Astrocyte of the cerebellum (primary cell): ENCODE measurements at regions not wholly inside any gene's neighbourhood (a gene's known extent, or its start where the extent isn't known, plus 50 kb on each side); places are given as distances from the start of the nearest gene placed in this dataset.
"Not testable (repeated sequence)": the region's sequence is repeated elsewhere in the genome, so short reads cannot be mapped to it uniquely, and the experiment has no call there.

Experiments
- DNase-seq: peaks from one replicate; pipeline ENCODE4 v3.0.0-alpha.2; 2011; ENCODE audit warnings: low read depth
- H3K4me3 ChIP-seq: 2 replicates; pipeline ENCODE4 v1.5.1; 2011; ENCODE audit warnings: mild to moderate bottlenecking, low read depth, low read length, moderate library complexity
- in situ Hi-C: cut with HindIII; loops from 2 replicates; pipeline ENCODE4 v1.10.0; 2017; ENCODE audit warnings: low sequenced_read_pairs
- TF ChIP-seq, protein P1 (sequence below): IDR thresholded peaks from 2 replicates; pipeline ENCODE4 v1.5.1; 2012; ENCODE audit warnings: low read length, low read depth, moderate library complexity, mild to moderate bottlenecking; ENCODE audit errors: missing control alignments

DNA sequence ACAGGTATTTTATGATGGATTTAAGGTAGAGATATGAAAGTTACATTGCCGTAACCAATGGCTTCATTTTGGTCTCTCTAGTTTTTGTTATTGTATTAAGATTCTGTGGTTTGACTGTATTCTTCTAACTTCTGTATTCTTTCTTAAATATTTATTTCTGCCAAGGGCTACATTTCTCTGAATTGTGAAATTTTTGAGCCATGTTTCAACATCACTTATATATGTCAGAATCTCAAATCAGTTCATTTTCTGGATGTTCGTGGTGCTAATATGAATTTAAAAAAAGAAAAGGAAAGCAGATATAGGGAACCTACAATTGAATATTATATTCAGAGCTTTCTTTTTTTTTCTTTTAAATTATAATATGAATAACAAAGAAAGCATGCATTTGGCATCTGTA lies 142.7 kb downstream of the ANXA1 start:
- TF ChIP-seq, protein P1, sequence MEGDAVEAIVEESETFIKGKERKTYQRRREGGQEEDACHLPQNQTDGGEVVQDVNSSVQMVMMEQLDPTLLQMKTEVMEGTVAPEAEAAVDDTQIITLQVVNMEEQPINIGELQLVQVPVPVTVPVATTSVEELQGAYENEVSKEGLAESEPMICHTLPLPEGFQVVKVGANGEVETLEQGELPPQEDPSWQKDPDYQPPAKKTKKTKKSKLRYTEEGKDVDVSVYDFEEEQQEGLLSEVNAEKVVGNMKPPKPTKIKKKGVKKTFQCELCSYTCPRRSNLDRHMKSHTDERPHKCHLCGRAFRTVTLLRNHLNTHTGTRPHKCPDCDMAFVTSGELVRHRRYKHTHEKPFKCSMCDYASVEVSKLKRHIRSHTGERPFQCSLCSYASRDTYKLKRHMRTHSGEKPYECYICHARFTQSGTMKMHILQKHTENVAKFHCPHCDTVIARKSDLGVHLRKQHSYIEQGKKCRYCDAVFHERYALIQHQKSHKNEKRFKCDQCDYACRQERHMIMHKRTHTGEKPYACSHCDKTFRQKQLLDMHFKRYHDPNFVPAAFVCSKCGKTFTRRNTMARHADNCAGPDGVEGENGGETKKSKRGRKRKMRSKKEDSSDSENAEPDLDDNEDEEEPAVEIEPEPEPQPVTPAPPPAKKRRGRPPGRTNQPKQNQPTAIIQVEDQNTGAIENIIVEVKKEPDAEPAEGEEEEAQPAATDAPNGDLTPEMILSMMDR = no peak
- DNase-seq = no peak
- no peak overlapping the region for H3K4me3 ChIP-seq
- in situ Hi-C loops = no loop called here

DNA sequence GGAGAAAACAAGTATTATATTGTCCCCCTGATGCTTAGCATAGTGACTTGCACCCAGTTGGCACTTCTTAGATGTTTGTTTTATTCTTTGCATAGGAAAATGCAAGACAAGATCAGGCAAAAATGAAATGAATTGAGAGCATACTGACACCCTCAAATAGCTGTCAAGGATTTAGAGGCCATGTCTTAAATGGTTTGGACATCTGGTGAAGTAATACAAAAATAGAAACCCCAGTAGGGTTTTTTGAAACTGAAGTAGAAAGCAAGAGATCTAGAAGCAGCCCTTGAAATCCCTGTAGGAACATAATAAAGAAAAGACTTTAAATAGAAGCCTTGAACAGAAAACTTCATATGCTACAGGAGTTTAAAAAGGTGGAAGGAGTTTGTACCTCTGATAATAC lies 174.3 kb downstream of the ANXA1 start:
- in situ Hi-C loops = no loop called here
- DNase-seq = no peak
- TF ChIP-seq, protein P1 = no peak
- H3K4me3 ChIP-seq = no peak overlapping the region

DNA sequence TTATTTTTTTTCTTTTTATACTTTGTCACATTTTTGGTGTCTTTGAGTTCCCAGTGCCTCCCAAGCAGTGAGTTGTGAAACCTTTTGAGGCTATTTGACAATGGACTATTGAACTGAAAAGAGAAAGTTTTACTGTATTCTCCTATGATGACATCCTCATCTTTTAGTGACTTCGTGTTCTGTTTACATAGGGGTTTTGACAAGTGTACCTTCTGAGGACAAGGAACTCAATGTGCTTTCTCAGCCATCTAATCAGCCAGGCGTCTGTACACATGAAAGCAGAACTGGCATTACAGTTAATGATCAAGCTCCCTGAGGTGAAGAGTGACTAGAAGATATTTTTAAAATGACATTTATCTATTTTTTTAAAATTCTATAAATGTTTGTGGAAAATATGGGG lies 175.5 kb downstream of the ANXA1 start:
- H3K4me3 ChIP-seq = no peak overlapping the region
- no peak for DNase-seq
- TF ChIP-seq, protein P1 = no peak
- in situ Hi-C loops = no loop called here

DNA sequence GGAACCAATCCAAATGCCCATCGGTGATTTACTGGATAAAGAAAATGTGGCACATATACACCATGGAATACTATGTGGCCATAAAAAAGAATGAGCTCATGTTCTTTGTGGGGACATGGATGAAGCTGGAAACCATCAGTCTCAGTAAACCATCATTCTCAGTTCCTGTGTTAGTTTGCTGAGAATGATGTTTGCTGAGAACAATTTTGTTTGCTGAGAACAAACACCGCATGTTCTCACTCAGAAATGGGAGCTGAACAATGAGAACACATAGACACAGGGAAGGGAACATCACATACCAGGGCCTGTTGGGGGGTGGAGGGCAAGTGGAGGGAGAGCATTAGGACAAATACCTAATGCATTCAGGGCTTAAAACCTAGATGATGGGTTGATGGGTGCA lies 185.5 kb downstream of the ANXA1 start:
- H3K4me3 ChIP-seq, in situ Hi-C loops, DNase-seq: not testable (repeated sequence)

DNA sequence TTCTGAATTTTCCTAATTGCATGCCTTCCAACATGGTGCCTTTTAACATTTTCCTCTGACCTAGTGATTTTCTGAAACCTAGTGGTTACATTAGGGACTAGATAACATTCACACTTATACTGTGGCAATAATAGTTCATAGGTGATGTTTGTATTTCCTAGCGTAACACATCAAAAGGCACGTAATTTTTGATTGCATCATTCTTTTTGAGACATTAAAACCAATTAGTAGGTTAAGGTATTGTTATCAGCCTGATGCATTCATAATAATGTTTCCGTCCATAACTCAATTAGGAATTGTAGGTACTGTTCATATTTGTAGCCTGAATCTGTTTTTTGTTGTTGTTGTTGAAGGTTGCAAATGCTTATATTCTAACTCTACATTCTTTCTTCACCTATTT lies 192.4 kb downstream of the ANXA1 start:
- TF ChIP-seq, protein P1 = no peak
- no peak overlapping the region for H3K4me3 ChIP-seq
- in situ Hi-C loops = no loop called here
- DNase-seq = no peak

DNA sequence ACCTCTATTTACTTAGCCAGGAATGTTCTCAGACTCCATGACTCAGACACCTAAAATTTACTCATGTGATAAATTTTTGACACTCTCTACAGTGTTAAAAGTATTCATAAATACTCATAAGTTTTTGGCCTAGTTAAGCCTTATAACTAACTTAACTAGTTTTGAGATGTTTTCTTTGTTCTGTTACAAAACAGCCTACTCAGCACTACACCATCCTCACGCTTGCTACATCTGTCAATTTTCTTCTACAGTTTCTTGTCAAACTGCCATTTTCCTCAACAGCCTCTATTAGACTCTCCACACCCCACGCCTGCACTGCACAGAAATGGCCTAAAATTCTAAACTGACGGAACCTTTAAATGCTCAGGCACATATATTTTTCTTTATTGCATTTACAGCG lies 195.5 kb downstream of the ANXA1 start:
- DNase-seq = no peak
- TF ChIP-seq, protein P1 = no peak
- in situ Hi-C loops = no loop called here
- no peak overlapping the region for H3K4me3 ChIP-seq

DNA sequence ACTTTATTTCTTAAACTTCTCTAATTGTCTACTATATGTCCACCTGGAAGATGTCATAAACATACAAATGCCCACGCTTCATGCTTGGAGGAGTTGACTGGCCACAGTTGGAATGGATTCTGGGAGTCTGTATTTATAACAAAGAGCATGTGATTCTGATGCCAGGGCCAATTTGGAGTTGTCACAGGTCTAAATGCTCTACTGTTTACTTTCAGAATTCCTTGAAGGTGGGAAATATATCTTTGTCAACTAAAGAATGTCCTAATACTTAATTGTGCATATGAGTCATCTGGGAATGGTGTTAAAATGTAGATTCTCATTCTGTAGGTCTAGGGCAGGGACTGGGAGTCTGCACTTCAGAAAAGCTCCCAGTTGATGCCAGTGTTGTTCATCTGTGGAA lies 196.1 kb downstream of the ANXA1 start:
- in situ Hi-C loops = no loop called here
- no peak for DNase-seq
- TF ChIP-seq, protein P1 = no peak
- H3K4me3 ChIP-seq = no peak overlapping the region
